ENCODE measurements at regions not wholly inside any gene's neighbourhood (a gene's known extent, or its start where the extent isn't known, plus 50 kb on each side); places are given as distances from the start of the nearest gene placed in this dataset.
"Not testable (repeated sequence)": the region's sequence is repeated elsewhere in the genome, so short reads cannot be mapped to it uniquely, and the experiment has no call there.

- DNase-seq: no peak
These were observed 835.2 kb downstream of the FSCB start for GRCh38 chr14:43671716-43672485.

- DNase-seq: no peak
These were observed 837.7 kb downstream of the FSCB start for GRCh38 chr14:43669355-43669754.

DNA sequence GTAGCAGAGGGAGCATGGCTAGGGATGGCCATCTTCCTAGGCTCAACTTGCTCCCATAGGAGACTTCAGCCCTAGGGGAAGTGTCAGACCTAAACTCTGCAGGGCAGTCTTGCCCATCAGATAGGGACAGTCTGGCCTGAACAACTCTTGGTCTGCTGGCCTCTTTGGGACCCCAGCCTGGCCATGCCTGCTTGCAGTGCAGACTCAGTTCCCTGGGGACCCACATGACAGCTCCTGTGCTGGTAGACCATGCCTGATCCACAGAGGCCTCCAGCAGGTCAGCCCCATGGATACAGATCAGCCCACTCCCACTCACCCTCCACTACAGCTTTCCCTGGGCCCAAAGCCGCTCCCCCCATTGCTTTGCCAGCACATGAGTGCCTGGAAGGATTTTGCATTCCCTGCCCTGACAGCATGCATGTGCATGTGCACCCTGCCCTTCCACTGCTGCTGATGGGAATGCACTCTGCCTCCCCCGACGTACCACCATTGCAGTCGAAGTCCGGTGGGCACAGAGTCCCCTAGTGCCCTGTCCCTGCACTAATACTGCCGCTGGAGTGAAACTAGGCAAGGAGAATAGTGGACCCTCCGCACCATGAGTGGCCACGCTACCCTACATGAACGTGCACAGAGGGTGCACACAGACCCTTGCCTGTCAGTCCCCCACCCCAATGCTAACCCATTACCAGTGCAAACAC is 841.4 kb downstream of the FSCB start:
- DNase-seq: no peak

GRCh38 chr14:43655194-43655593 is 851.9 kb downstream of the FSCB start:
- DNase-seq: not testable (repeated sequence)

DNA sequence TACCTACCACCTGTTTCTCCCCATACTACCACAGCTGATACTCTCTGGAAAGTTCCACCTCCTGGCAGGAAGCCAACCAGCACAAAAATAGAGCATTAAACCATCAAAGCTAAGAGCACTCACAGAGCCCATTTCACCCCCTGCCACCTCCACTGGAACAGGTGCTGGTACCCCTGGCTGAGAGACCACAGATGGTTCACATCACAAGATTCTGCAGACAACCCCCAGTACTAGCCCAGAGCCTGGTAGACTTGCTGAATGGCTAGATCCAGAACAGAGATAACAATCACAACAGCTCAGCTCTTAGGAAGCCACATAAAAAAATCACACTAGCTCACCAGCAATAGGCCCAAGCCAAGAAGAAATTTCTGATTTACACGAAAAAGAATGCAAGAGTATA is 855.2 kb downstream of the FSCB start:
- no peak for DNase-seq

- no peak for DNase-seq
These were observed 855.8 kb downstream of the FSCB start for GRCh38 chr14:43651185-43651787.

GRCh38 chr14:43649508-43649907 is 857.6 kb downstream of the FSCB start:
- DNase-seq: no peak

GRCh38 chr14:43647302-43647701 is 859.8 kb downstream of the FSCB start:
- no peak for DNase-seq

GRCh38 chr14:43640718-43641267 is 866.3 kb downstream of the FSCB start:
- DNase-seq: no peak

DNA sequence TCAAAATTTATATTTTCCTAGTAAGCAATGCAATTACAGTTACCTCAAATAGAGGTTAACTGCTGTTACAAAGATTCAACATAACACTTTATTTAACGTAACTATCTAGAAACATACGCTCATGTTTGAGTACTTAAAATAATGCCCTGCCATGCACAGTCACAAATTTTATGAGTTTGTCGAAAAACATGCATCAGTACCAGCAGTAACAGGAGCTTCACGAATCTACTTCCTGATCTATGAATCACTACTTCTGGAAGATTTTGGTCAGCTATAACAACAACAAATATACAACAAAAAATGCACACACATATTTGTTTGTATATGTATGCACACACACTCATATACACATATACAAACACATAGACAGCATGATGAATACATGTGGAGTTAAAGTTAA is 881.8 kb downstream of the FSCB start:
- DNase-seq: no peak

GRCh38 chr14:43621282-43621681 is 885.8 kb downstream of the FSCB start:
- DNase-seq: no peak

DNA sequence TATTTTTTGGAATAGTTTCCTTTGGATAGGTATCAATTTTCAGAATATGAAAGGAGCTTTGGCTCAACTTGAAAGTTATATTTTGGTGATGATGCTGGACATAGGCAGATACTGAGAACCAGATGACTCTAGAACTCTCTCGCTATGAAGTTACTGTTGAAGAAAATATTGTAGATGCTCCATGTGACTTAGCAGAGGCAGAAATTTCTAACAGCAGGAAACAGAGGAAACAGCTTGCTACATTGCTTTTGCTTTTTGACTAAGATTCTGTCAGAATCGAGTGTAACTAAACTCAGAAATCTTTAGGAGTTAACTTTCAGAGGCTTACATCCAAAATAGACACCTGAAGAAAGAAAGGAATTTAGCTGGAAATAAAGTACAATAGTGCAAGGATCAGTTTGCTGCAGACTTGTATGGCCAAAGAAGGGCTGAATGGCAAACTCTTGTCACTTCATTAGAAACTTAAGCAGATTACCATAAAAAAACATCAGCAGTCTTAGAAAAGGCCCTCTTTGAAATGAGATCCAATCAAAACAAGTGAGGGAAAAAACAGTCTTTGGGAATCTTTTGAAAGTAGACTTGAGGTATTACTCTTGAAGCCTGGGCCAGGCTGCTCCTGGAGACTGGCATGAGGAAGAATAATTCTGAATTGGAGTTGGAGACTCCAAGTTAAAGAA is 911.8 kb downstream of the FSCB start:
- no peak for DNase-seq

DNA sequence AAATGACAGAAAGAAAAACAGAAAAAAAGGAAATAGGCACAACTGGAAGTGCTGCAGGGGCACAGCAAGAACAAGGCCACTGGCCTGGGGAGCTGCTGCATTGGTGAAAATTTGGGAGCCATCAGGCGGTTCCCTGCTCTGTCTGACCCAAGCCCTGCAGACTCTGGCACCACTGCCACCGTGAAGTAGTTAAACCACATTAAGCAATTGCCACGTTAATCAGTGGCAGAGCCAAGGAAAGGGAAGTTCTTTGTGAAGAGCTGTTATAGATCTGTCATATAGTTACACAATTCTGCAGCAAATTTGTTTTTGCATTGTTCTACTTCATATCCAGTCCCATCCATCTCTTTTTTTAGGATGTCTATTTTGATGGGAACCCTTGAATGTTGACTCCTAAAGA is 915.3 kb downstream of the FSCB start:
- DNase-seq: peak; percentile 6

GRCh38 chr14:43587183-43587582 is 919.9 kb downstream of the FSCB start:
- no peak for DNase-seq

DNA sequence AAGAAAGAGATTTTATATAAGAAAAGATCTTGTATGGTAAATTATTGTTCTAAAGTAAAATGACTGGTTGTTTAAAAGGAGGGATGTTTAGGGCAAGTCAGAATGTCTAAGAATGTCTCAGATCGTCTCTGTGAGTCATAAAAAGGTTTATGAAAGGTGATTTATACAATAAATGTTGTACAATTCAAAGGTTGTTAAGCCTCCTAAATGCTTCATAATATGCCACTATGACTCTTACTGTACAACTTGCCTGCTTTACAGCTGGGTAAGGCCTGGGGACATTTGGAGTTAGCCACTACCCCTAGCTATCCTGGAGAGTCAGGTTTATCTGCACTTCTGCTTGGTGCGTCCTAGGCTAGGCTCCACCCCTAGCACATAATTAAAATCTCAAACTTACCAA is 927.4 kb downstream of the FSCB start:
- no peak for DNase-seq

DNA sequence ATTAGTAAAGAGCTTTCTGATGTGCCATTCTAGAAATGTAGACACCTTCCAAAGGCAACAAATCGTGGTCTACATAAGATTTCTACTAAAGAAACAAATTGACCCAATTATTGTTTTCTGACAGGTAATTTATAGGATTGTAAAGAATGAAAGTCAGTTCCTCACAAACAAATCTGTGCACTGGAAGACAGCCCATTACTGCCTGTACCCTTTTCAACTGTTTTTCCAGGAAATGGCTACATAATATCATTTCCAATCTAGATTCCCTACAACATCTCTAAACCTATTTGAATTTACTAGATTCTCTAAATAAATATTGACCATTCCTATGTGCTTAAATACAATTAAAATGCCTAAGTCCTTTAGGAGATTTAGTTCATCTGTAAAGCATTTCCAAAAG is 939.1 kb downstream of the FSCB start:
- DNase-seq: no peak

- DNase-seq: no peak
These were observed 958.7 kb downstream of the FSCB start for GRCh38 chr14:43548368-43548767.

- not testable (repeated sequence) for DNase-seq
These were observed 959.5 kb downstream of the FSCB start for GRCh38 chr14:43547596-43547995.

DNA sequence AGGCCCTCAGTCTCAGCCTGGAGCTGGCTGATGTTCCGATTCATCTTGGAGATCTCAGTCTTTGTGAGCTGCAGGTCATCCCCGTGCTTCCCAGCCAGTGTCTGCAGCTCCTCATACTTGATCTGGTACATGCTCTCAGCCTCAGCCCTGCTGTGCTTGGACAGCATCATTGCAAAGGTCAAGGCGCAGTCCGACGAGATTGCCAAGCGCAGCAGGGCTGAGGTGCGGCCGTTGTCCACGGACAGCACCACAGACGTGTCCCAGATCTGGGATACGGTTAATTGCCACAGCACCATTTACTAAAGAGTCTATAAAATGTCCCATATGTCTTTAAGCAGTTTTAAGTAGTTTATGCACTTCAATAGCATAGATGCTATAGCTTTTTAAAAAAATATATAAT is 965.7 kb downstream of the FSCB start:
- no peak for DNase-seq

DNA sequence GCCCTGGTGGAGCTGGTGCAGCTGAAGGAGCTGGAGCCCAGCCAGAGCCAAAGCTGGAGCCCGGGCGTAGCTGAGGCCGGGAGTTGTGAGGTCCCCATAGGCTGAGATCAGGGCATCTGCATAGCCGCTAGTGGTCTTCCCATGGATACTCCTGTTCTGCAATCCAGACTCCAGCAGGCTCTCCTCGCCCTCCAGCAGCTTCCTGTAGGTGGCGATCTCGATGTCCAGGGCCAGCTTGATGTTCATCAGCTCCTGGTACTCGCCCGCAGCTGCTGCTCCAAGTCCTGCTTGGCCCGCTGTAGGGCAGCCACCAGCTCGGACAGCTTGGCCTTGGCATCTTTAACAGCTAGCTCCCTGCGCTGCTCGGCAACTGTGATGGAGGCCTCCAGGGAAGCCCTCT is 966.1 kb downstream of the FSCB start:
- no peak for DNase-seq

DNA sequence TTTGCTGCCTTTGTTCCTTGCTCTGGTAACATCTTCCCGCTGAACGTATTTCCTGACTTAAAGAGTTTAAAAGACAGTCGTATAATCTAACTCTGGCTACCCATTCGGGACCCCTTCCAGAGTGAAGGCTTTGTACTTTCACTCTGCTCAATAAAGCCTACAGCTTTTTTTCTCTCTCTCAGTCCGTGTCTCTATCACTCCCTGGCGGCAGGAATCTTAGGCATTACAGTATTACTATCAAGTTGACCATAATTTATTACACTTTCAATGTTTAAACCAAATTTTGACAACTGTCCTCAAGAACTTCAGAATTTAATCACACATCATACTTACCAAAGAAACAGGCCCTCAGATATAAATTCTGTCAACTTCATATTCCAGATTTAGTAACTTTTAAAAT is 967.9 kb downstream of the FSCB start:
- DNase-seq: no peak

DNA sequence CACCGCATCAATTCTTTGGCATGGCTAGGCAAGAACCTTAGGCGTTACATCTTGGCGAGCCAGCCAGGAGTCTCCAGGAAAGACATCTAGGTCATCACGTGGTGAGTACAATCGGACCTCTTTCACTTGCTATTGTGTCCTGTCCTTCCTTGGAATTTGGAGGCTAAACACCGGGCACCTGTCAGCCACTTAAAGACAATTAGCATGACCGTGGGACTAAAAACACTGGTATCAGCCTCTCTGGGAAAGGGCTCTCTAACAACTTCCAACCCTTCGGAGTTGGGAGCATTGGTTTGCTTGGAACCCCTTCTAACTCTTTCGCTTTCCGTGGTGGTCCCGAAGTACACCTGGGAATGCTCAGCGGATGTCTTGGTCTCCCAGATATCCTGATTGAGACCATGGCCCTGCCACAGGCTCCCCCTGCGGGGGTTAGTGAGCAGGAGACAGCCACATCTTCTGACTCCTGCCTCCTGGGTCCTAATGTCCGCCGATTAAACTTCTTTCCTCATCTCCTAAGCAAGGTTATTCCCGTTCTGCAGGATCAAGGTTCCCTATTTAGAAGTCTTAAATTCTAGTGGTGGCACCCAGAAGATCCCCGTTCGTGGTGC is 971.7 kb downstream of the FSCB start:
- DNase-seq: no peak
